ENCODE measurements at regions not wholly inside any gene's neighbourhood (a gene's known extent, or its start where the extent isn't known, plus 50 kb on each side); places are given as distances from the start of the nearest gene placed in this dataset.
A peak's percentile ranks its signal among the peaks of the same experiment; 100 is the strongest.

- H3K27ac ChIP-seq, result no peak overlapping the region
- H3K36me3 ChIP-seq, result no peaks in the 10 kb centered on the region
- peak; percentile 97 for ATAC-seq
- no peaks in the 10 kb centered on the region for H3K27me3 ChIP-seq
- TF ChIP-seq, protein P1, sequence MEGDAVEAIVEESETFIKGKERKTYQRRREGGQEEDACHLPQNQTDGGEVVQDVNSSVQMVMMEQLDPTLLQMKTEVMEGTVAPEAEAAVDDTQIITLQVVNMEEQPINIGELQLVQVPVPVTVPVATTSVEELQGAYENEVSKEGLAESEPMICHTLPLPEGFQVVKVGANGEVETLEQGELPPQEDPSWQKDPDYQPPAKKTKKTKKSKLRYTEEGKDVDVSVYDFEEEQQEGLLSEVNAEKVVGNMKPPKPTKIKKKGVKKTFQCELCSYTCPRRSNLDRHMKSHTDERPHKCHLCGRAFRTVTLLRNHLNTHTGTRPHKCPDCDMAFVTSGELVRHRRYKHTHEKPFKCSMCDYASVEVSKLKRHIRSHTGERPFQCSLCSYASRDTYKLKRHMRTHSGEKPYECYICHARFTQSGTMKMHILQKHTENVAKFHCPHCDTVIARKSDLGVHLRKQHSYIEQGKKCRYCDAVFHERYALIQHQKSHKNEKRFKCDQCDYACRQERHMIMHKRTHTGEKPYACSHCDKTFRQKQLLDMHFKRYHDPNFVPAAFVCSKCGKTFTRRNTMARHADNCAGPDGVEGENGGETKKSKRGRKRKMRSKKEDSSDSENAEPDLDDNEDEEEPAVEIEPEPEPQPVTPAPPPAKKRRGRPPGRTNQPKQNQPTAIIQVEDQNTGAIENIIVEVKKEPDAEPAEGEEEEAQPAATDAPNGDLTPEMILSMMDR (IDR thresholded peaks at IDR 0.05), result peak in 1 of 2 donors; percentile 16
- H3K4me1 ChIP-seq, result no peaks in the 10 kb centered on the region
- intact Hi-C loops (cut with DNase I), result loop anchor here in 1 of 2 donors (10.0 kb wide), 1 partner anchor 292 kb away; no protein-coding TSS in a partner anchor
- H3K9me3 ChIP-seq, result no peaks in the 10 kb centered on the region
- no peak overlapping the region for H3K4me3 ChIP-seq
- DNase-seq, result no peak
Measured at GRCh38 chr2:53422979-53423378, 344.6 kb upstream of the CHAC2 start.

GRCh38 chr2:53417385-53417784 is 350.2 kb upstream of the CHAC2 start:
- Histone ChIP-seq H3K27ac (no peak overlapping the region), H3K9me3 (peaks cover 0 to 3% of the 10 kb centered on the region in 2 donors), H3K4me1 (no peaks in the 10 kb centered on the region), H3K27me3 (no peaks in the 10 kb centered on the region), H3K4me3 (no peak overlapping the region), H3K36me3 (no peaks in the 10 kb centered on the region)
- DNase-seq (no peak), ATAC-seq (no peak)
- intact Hi-C loops (cut with DNase I), result no loop called here
- TF ChIP-seq, protein P1 (IDR thresholded peaks at IDR 0.05), result no peak

DNA sequence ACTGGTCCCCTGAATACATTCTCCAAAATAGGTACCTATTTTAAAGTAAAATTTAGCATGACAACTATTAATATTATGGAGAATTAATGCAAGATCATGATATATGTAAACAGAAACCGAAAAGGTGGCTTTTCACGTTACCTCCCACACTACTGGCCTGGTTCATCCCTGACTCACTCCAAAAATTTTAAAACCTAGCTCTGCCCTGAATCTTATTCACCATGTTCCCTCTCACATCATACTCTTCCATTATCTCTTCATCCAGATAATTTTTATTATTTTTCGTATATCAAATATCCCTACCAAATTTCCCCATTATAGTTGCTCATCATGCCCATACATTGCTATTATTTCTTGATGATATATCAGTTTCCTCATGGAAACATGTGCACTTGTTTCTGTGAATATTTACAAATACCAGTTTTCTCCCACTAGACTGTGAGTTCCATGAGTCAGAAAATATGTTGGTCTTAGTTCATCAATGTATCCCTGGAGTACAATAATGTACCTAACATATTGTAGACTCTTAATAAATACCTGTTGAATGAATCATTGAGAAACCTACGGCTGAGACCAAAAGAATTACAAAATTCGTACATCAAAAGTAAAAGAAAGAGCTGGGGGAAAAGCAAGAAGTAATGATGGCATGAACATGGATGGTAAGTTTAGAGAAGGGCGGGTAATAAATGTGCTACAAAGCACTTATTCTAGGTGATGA is 360.1 kb upstream of the CHAC2 start:
- TF ChIP-seq, protein P1 (IDR thresholded peaks at IDR 0.05), result no peak
- Histone ChIP-seq H3K4me1 (no peaks in the 10 kb centered on the region), H3K36me3 (no peaks in the 10 kb centered on the region), H3K27ac (no peak overlapping the region), H3K9me3 (peaks cover 0 to 8% of the 10 kb centered on the region in 2 donors), H3K27me3 (no peaks in the 10 kb centered on the region), H3K4me3 (no peak overlapping the region)
- no peak for DNase-seq
- intact Hi-C loops (cut with DNase I), result no loop called here
- ATAC-seq, result no peak

GRCh38 chr2:53403792-53404413 is 363.7 kb upstream of the CHAC2 start:
- ATAC-seq (no peak), DNase-seq (no peak)
- Histone ChIP-seq H3K27me3 (no peaks in the 10 kb centered on the region), H3K9me3 (no peaks in the 10 kb centered on the region), H3K4me3 (no peak overlapping the region), H3K36me3 (no peaks in the 10 kb centered on the region), H3K4me1 (no peaks in the 10 kb centered on the region), H3K27ac (no peak overlapping the region)
- intact Hi-C loops (cut with DNase I), result no loop called here
- TF ChIP-seq, protein P1 (IDR thresholded peaks at IDR 0.05), result no peak

GRCh38 chr2:53397085-53397484 is 370.5 kb upstream of the CHAC2 start:
- TF ChIP-seq, protein P1 (IDR thresholded peaks at IDR 0.05), result no peak
- intact Hi-C loops (cut with DNase I), result no loop called here
- H3K27ac ChIP-seq, result no peak overlapping the region
- no peak for ATAC-seq
- H3K4me3 ChIP-seq, result no peak overlapping the region
- peaks cover 0 to 3% of the 10 kb centered on the region in 2 donors for H3K9me3 ChIP-seq
- H3K27me3 ChIP-seq, result no peaks in the 10 kb centered on the region
- H3K4me1 ChIP-seq, result no peaks in the 10 kb centered on the region
- no peak for DNase-seq
- H3K36me3 ChIP-seq, result no peaks in the 10 kb centered on the region
